DOHH2 (cell line): ENCODE measurements at regions not wholly inside any gene's neighbourhood (a gene's known extent, or its start where the extent isn't known, plus 50 kb on each side); places are given as distances from the start of the nearest gene placed in this dataset.
"Not testable (repeated sequence)": the region's sequence is repeated elsewhere in the genome, so short reads cannot be mapped to it uniquely, and the experiment has no call there.

Source experiments
- CTCF ChIP-seq: fragments of 200-600 bp; sonication (generic); IDR thresholded peaks from one replicate; pipeline ENCODE4 v1.5.1; 2014; ENCODE audit warnings: antibody characterized with exemption, mild to moderate bottlenecking, low read depth, low read length; ENCODE audit not compliant: poor library complexity, severe bottlenecking
- EZH2phosphoT487 ChIP-seq: fragments of 200-600 bp; sonication (generic); IDR thresholded peaks from 2 replicates; pipeline ENCODE4 v1.6.1; 2017; ENCODE audit warnings: borderline replicate concordance, mild to moderate bottlenecking, antibody characterized with exemption, low read length, moderate library complexity, mixed read lengths

GRCh38 chr12:115365765-115366164 is 681.8 kb upstream of the TBX3 start:
- not testable (repeated sequence) for TF ChIP-seq CTCF, EZH2phosphoT487
